ENCODE measurements at regions not wholly inside any gene's neighbourhood (a gene's known extent, or its start where the extent isn't known, plus 50 kb on each side); places are given as distances from the start of the nearest gene placed in this dataset.

DNA sequence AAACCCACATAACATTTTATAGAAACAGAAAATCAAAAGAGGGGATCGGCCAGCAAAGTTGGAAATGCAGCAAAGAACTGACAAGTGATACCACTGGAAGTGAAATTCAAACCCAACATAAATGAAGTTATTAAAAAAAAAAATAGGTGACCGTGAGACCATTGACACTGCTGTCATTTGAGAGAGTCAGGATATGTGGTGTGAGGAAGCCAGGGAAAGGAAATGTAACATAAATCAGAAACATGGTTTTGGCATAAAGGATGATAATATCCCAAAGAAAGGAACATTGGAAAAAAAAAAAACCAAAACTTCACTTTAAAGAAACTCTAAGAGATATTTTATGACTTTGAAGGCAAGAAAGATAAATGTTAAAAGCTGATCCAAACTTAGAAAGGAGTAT lies 312.4 kb upstream of the PIK3R1 start:
- no peak for DNase-seq (ENCODE audit: low spot score)
- no peak overlapping the region for H3K27ac ChIP-seq
- TF ChIP-seq, protein P1, sequence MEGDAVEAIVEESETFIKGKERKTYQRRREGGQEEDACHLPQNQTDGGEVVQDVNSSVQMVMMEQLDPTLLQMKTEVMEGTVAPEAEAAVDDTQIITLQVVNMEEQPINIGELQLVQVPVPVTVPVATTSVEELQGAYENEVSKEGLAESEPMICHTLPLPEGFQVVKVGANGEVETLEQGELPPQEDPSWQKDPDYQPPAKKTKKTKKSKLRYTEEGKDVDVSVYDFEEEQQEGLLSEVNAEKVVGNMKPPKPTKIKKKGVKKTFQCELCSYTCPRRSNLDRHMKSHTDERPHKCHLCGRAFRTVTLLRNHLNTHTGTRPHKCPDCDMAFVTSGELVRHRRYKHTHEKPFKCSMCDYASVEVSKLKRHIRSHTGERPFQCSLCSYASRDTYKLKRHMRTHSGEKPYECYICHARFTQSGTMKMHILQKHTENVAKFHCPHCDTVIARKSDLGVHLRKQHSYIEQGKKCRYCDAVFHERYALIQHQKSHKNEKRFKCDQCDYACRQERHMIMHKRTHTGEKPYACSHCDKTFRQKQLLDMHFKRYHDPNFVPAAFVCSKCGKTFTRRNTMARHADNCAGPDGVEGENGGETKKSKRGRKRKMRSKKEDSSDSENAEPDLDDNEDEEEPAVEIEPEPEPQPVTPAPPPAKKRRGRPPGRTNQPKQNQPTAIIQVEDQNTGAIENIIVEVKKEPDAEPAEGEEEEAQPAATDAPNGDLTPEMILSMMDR (IDR thresholded peaks at IDR 0.05): no peak

DNA sequence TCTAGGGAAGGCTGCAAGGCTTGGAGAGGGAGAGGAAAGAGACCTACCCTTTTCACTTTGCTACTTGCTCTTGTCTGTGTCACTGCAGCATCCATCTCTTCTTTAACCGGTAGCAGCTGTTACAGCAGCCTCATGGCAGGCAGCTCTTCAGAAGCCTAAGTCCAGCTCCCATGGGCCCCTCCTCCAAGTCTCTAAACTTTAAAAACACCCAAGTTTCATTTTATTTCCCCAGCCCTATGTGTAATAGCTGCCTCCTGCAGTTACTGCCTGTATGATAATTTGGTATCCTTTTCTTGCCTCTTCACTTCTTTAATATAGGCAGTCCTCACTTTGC lies 313.1 kb upstream of the PIK3R1 start:
- TF ChIP-seq, protein P1 (IDR thresholded peaks at IDR 0.05): no peak
- no peak for DNase-seq (ENCODE audit: low spot score)
- Histone ChIP-seq H3K4me3 (no peak overlapping the region), H3K27ac (no peak overlapping the region)

More for the DNA sequence above, 312.4 kb upstream of the PIK3R1 start:
- no peak overlapping the region for H3K4me3 ChIP-seq

DNA sequence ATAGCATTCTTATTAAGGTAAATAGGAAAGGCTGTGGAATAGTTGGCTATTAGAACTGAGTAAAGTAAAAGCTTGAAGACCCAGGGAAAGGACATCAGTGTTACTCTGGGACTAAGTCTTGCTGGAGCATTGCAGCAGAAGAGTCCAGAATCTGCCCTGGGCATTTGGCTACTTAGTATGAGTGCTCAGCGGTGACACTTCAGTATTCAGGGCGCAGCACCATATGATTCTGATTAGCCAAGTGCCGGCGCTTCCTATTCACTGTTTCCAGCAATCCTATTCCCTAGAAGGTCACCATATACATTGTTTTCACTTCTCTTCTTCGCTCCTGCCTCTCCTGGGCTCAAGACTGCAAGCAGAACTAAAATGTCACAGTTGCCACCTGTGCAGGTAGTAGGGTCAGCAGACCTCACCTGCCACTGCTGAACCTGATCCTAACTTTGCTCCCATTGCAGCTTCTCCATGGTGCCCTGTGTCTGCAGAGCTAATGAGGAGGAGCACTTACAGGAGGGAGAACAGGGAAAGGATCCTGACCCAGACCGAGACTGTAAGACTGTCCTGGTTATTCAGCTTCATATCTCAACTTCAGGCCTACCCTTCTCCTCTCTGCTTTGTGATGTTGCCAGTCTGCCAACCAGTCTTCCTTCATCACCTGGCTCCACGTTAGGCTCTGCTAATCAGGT lies 313.6 kb upstream of the PIK3R1 start:
- TF ChIP-seq, protein P1 (IDR thresholded peaks at IDR 0.05): no peak
- Histone ChIP-seq H3K4me3 (no peak overlapping the region), H3K27ac (no peak overlapping the region)
- DNase-seq (ENCODE audit: low spot score): no peak

DNA sequence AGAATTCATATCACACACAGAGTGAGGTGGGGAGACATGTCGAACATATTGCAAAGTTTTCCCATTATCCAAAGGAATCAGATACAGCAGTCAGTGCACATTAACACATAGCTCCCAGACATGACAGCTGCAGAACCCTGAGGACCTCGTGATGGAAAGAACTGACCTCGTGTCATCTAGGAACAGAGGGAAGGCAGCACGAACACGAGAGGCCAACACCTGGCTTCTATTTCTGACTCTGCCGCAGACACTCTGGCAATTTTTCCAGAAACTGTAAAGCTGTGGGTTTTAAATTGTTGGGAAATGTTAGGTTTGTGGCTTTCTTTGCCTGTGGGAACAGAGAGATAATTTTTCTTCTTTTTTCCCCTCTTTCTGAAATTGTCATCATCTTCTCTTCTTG lies 315.0 kb upstream of the PIK3R1 start:
- Histone ChIP-seq H3K27ac (no peak overlapping the region), H3K4me3 (no peak overlapping the region)
- TF ChIP-seq, protein P1 (IDR thresholded peaks at IDR 0.05): no peak
- no peak for DNase-seq (ENCODE audit: low spot score)

- Histone ChIP-seq H3K27ac (no peak overlapping the region), H3K4me3 (no peak overlapping the region)
- no peak for DNase-seq (ENCODE audit: low spot score)
- TF ChIP-seq, protein P1 (IDR thresholded peaks at IDR 0.05): no peak
Observed at GRCh38 chr5:67897980-67898379, 317.6 kb upstream of the PIK3R1 start.

DNA sequence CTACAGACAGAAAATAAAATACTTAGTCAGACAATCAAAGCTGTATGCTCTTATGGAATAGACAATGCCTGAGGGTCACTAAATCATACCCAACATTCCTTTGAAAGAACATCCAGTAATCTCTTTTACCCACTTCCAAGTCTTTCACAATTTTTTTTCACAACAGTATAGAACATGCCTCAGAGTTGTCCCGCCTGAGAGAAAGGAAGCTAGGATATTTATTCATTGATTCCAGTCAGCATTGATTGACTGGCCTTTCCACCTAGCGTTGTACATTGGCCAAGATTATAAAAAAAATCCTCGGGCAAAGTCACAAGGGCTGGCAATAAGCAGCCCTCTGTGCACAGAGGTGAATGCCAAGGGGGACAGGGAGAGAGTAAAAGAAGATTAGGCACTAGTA lies 318.1 kb upstream of the PIK3R1 start:
- Histone ChIP-seq H3K27ac (no peak overlapping the region), H3K4me3 (no peak overlapping the region)
- no peak for DNase-seq (ENCODE audit: low spot score)
- TF ChIP-seq, protein P1 (IDR thresholded peaks at IDR 0.05): no peak

GRCh38 chr5:67896930-67897313 lies 318.6 kb upstream of the PIK3R1 start:
- DNase-seq (ENCODE audit: low spot score): no peak
- TF ChIP-seq, protein P1 (IDR thresholded peaks at IDR 0.05): no peak
- no peak overlapping the region for H3K4me3 ChIP-seq
- H3K27ac ChIP-seq: no peak overlapping the region
